ENCODE measurements at regions not wholly inside any gene's neighbourhood (a gene's known extent, or its start where the extent isn't known, plus 50 kb on each side); places are given as distances from the start of the nearest gene placed in this dataset.

DNA sequence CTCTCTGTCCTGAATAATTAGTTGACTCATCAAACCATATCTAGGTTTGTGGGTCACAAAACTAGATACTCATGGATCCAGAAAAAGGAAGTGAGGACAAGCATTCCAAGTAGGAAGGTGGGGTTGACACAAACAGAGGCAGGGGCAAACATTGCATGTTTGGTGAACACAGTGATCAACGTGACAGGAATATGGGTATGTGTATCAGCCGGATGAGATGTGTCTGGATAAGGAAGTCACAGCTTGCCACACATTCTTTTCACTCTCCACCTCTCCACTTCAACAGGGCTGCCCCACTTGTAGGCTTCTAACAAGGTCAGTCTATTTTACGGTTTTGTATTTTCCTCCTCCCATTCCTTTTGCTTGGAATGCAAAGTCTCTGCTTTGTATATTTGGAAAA, 319.0 kb downstream of the CYRIA start:
- TF ChIP-seq, protein P1, sequence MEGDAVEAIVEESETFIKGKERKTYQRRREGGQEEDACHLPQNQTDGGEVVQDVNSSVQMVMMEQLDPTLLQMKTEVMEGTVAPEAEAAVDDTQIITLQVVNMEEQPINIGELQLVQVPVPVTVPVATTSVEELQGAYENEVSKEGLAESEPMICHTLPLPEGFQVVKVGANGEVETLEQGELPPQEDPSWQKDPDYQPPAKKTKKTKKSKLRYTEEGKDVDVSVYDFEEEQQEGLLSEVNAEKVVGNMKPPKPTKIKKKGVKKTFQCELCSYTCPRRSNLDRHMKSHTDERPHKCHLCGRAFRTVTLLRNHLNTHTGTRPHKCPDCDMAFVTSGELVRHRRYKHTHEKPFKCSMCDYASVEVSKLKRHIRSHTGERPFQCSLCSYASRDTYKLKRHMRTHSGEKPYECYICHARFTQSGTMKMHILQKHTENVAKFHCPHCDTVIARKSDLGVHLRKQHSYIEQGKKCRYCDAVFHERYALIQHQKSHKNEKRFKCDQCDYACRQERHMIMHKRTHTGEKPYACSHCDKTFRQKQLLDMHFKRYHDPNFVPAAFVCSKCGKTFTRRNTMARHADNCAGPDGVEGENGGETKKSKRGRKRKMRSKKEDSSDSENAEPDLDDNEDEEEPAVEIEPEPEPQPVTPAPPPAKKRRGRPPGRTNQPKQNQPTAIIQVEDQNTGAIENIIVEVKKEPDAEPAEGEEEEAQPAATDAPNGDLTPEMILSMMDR (IDR thresholded peaks at IDR 0.05), result no peak
- no peak for TF ChIP-seq EZH2 (IDR thresholded peaks at IDR 0.05; ENCODE audit: borderline replicate concordance, insufficient read depth, low read depth, low read length, poor library complexity, severe bottlenecking)

All from B cell (primary cell).